ENCODE measurements at regions not wholly inside any gene's neighbourhood (a gene's known extent, or its start where the extent isn't known, plus 50 kb on each side); places are given as distances from the start of the nearest gene placed in this dataset.

DNA sequence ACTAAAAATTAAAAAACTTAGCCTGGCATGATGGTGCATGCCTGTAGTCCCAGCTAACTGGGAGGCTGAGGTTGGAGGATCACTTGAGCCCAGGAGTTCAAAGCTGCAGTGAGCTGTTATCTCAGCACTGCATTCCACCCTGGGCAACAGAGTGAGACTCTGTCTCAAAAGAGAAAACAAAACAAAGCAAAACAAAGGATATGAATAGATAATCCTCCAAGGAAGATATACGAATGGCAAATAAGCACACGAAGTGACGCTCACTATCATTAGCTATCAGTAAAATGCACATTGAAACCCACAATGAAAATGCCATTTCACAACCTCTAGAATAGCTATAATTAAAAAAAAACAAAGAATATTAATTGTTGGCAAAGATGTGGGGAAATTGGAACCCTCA is 386.2 kb upstream of the CCL2 start:
- no peak for TF ChIP-seq GABPA (IDR thresholded peaks at IDR 0.05 in 1 of 2, conservative IDR thresholded peaks at IDR 0.05 in 1 of 2)
- TF ChIP-seq, protein P1, sequence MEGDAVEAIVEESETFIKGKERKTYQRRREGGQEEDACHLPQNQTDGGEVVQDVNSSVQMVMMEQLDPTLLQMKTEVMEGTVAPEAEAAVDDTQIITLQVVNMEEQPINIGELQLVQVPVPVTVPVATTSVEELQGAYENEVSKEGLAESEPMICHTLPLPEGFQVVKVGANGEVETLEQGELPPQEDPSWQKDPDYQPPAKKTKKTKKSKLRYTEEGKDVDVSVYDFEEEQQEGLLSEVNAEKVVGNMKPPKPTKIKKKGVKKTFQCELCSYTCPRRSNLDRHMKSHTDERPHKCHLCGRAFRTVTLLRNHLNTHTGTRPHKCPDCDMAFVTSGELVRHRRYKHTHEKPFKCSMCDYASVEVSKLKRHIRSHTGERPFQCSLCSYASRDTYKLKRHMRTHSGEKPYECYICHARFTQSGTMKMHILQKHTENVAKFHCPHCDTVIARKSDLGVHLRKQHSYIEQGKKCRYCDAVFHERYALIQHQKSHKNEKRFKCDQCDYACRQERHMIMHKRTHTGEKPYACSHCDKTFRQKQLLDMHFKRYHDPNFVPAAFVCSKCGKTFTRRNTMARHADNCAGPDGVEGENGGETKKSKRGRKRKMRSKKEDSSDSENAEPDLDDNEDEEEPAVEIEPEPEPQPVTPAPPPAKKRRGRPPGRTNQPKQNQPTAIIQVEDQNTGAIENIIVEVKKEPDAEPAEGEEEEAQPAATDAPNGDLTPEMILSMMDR (IDR thresholded peaks at IDR 0.05; ENCODE audit: low read depth, low read length, missing input control), result no peak
- no peak for TF ChIP-seq RXRA (IDR thresholded peaks at IDR 0.05)
- TF ChIP-seq, protein P2, sequence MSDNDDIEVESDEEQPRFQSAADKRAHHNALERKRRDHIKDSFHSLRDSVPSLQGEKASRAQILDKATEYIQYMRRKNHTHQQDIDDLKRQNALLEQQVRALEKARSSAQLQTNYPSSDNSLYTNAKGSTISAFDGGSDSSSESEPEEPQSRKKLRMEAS (IDR thresholded peaks at IDR 0.05), result no peak
- no peak for TF ChIP-seq YY1 (IDR thresholded peaks at IDR 0.05)
- TF ChIP-seq NR2F2 (IDR thresholded peaks at IDR 0.05), result no peak
- TF ChIP-seq, protein P3, sequence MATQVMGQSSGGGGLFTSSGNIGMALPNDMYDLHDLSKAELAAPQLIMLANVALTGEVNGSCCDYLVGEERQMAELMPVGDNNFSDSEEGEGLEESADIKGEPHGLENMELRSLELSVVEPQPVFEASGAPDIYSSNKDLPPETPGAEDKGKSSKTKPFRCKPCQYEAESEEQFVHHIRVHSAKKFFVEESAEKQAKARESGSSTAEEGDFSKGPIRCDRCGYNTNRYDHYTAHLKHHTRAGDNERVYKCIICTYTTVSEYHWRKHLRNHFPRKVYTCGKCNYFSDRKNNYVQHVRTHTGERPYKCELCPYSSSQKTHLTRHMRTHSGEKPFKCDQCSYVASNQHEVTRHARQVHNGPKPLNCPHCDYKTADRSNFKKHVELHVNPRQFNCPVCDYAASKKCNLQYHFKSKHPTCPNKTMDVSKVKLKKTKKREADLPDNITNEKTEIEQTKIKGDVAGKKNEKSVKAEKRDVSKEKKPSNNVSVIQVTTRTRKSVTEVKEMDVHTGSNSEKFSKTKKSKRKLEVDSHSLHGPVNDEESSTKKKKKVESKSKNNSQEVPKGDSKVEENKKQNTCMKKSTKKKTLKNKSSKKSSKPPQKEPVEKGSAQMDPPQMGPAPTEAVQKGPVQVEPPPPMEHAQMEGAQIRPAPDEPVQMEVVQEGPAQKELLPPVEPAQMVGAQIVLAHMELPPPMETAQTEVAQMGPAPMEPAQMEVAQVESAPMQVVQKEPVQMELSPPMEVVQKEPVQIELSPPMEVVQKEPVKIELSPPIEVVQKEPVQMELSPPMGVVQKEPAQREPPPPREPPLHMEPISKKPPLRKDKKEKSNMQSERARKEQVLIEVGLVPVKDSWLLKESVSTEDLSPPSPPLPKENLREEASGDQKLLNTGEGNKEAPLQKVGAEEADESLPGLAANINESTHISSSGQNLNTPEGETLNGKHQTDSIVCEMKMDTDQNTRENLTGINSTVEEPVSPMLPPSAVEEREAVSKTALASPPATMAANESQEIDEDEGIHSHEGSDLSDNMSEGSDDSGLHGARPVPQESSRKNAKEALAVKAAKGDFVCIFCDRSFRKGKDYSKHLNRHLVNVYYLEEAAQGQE (IDR thresholded peaks at IDR 0.05), result no peak
- no peak for TF ChIP-seq TAF1 (conservative IDR thresholded peaks at IDR 0.05)
- no peak for TF ChIP-seq SP1 (IDR thresholded peaks at IDR 0.05)
- no peak for TF ChIP-seq JUND (IDR thresholded peaks at IDR 0.05)
- TF ChIP-seq EGR1 (IDR thresholded peaks at IDR 0.05; ENCODE audit: low read depth in 2 of 2), result no peak
- no peak for TF ChIP-seq FOXA2 (IDR thresholded peaks at IDR 0.05)
- no peak for TF ChIP-seq FOXA1 (IDR thresholded peaks at IDR 0.05)

Measured in liver (tissue), 3 donors.